ENCODE measurements at regions not wholly inside any gene's neighbourhood (a gene's known extent, or its start where the extent isn't known, plus 50 kb on each side); places are given as distances from the start of the nearest gene placed in this dataset.
A peak's percentile ranks its signal among the peaks of the same experiment; 100 is the strongest.

- DNase-seq (ENCODE audit: low read depth): no peak
Measured at GRCh38 chr3:72188536-72188935, 403.6 kb upstream of the PROK2 start.

GRCh38 chr3:72187131-72187530, 402.2 kb upstream of the PROK2 start:
- DNase-seq (ENCODE audit: low read depth): no peak

- peak; percentile 63 for DNase-seq (ENCODE audit: low read depth)
Measured at GRCh38 chr3:72186400-72186855, 401.5 kb upstream of the PROK2 start.

GRCh38 chr3:72185549-72186399, 400.8 kb upstream of the PROK2 start:
- DNase-seq (ENCODE audit: low read depth): peak; percentile 85

- no peak for DNase-seq (ENCODE audit: low read depth)
Measured at GRCh38 chr3:72183489-72183888, 398.5 kb upstream of the PROK2 start.

GRCh38 chr3:72182206-72182605, 397.3 kb upstream of the PROK2 start:
- DNase-seq (ENCODE audit: low read depth): peak; percentile 29

GRCh38 chr3:72181251-72181650, 396.3 kb upstream of the PROK2 start:
- DNase-seq (ENCODE audit: low read depth): no peak

GRCh38 chr3:72180405-72180804, 395.5 kb upstream of the PROK2 start:
- DNase-seq (ENCODE audit: low read depth): no peak

GRCh38 chr3:72179107-72179464, 394.1 kb upstream of the PROK2 start:
- no peak for DNase-seq (ENCODE audit: low read depth)

GRCh38 chr3:72178463-72179106, 393.6 kb upstream of the PROK2 start:
- DNase-seq (ENCODE audit: low read depth): no peak

GRCh38 chr3:72177075-72178050, 392.4 kb upstream of the PROK2 start:
- DNase-seq (ENCODE audit: low read depth): peak; percentile 6

GRCh38 chr3:72176537-72177041, 391.6 kb upstream of the PROK2 start:
- DNase-seq (ENCODE audit: low read depth): no peak

- no peak for DNase-seq (ENCODE audit: low read depth)
Measured at GRCh38 chr3:72175296-72175858, 390.4 kb upstream of the PROK2 start.

GRCh38 chr3:72174890-72175289, 389.9 kb upstream of the PROK2 start:
- no peak for DNase-seq (ENCODE audit: low read depth)

GRCh38 chr3:72174040-72174439, 389.1 kb upstream of the PROK2 start:
- no peak for DNase-seq (ENCODE audit: low read depth)

GRCh38 chr3:72171946-72172345, 387.0 kb upstream of the PROK2 start:
- DNase-seq (ENCODE audit: low read depth): no peak

GRCh38 chr3:72171463-72171881, 386.5 kb upstream of the PROK2 start:
- DNase-seq (ENCODE audit: low read depth): no peak

GRCh38 chr3:72169561-72170472, 384.9 kb upstream of the PROK2 start:
- DNase-seq (ENCODE audit: low read depth): no peak

GRCh38 chr3:72169120-72169519, 384.2 kb upstream of the PROK2 start:
- no peak for DNase-seq (ENCODE audit: low read depth)

GRCh38 chr3:72165808-72166207, 380.9 kb upstream of the PROK2 start:
- no peak for DNase-seq (ENCODE audit: low read depth)

Measured in HT1080 (cell line).